Mucosa of descending colon (tissue), 3 donors: ENCODE measurements at regions not wholly inside any gene's neighbourhood (a gene's known extent, or its start where the extent isn't known, plus 50 kb on each side); places are given as distances from the start of the nearest gene placed in this dataset.

Experiments used
- ATAC-seq: fragments of 200-7000 bp; cut with Tn5 transposase; one replicate; pipeline ENCODE4 v1.9.1; 2020; ENCODE audit warnings: mild to moderate bottlenecking, moderate library complexity
- DNase-seq, 3 donors: peaks; one replicate each; pipeline ENCODE4 v3.0.0-alpha.2; 2020
- H3K36me3 ChIP-seq: fragments of 200-600 bp; one replicate; pipeline ENCODE4 v1.8.0; 2021; ENCODE audit warnings: low read depth, mild to moderate bottlenecking
- H3K4me1 ChIP-seq: fragments of 200-600 bp; one replicate; pipeline ENCODE4 v1.8.0; 2021; ENCODE audit warnings: low read depth, mild to moderate bottlenecking
- H3K4me3 ChIP-seq: fragments of 200-600 bp; one replicate; pipeline ENCODE4 v1.8.0; 2021; ENCODE audit warnings: mild to moderate bottlenecking
- H3K9me3 ChIP-seq: fragments of 200-600 bp; one replicate; pipeline ENCODE4 v1.8.0; 2021; ENCODE audit warnings: mild to moderate bottlenecking
- intact Hi-C, 2 donors: fragments of 100-400 bp; cut with DNase I in 1 of 2; cut with micrococcal nuclease in 1 of 2; formaldehyde crosslinking; loops; one replicate each; pipeline versions ENCODE4 v1.11.0 to v1.11.1; 2022; cut with DNase I, micrococcal nuclease
- TF ChIP-seq, protein P1 (sequence below): fragments of 200-600 bp; IDR thresholded peaks from one replicate; pipeline ENCODE4 v1.8.0; 2022; ENCODE audit warnings: antibody characterized with exemption, mild to moderate bottlenecking
- donor health status: DM: no; HTN: no; CAD: no; lungs with moderate emphysema.
- donor health status: DM: no; HTN: no; CAD: no.
- donor health status: DM: no; HTN: yes; CAD: no.

DNA sequence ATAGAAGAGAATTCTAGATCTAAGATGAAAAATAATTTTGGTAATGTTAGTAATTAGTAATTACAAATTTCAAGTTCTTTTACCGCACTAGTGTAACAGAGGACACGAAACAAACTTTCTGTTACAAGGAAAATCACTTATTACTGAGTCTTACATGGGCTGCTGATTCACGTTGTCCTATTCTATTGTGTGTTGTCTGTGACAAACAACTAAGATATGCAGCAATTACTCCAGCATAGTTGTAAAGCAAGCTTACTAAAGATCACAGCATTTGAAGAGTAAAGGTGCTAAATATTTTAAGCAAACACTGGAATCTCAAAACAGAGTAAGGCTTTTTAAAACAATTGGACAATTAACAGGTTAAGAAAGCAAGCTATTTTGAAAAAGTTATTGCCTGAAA, 502.3 kb downstream of the KCNT2 start:
- no peak for ATAC-seq
- TF ChIP-seq, protein P1, sequence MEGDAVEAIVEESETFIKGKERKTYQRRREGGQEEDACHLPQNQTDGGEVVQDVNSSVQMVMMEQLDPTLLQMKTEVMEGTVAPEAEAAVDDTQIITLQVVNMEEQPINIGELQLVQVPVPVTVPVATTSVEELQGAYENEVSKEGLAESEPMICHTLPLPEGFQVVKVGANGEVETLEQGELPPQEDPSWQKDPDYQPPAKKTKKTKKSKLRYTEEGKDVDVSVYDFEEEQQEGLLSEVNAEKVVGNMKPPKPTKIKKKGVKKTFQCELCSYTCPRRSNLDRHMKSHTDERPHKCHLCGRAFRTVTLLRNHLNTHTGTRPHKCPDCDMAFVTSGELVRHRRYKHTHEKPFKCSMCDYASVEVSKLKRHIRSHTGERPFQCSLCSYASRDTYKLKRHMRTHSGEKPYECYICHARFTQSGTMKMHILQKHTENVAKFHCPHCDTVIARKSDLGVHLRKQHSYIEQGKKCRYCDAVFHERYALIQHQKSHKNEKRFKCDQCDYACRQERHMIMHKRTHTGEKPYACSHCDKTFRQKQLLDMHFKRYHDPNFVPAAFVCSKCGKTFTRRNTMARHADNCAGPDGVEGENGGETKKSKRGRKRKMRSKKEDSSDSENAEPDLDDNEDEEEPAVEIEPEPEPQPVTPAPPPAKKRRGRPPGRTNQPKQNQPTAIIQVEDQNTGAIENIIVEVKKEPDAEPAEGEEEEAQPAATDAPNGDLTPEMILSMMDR = no peak
- no peak overlapping the region for H3K4me3 ChIP-seq
- H3K9me3 ChIP-seq = peaks cover 19% of the 10 kb centered on the region
- no peaks in the 10 kb centered on the region for H3K4me1 ChIP-seq
- no peak for DNase-seq
- H3K36me3 ChIP-seq = no peaks in the 10 kb centered on the region
- intact Hi-C loops = no loop called here

DNA sequence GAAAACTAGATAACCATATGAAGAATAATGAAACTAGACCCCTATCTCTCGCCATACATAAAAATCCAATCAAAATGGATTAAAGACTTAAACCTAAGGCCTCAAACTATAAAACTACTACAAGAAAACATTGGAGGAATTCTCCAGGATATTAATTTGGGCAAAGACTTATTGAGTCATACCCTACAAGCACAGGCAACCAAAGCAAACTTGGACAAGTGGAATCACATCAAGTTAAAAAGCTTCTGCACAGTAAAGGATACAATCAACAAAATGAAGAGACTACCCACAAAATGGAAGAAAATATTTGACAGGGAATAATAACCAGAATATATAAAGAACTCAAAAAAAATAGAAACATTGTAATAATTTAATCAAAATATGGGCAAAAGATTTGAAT, 505.4 kb downstream of the KCNT2 start:
- ATAC-seq (no peak), DNase-seq (no peak)
- intact Hi-C loops = no loop called here
- Histone ChIP-seq H3K36me3 (no peaks in the 10 kb centered on the region), H3K4me3 (no peak overlapping the region), H3K9me3 (peaks cover 15% of the 10 kb centered on the region), H3K4me1 (no peaks in the 10 kb centered on the region)
- TF ChIP-seq, protein P1 = no peak

- Histone ChIP-seq H3K36me3 (no peaks in the 10 kb centered on the region), H3K9me3 (peaks cover 10% of the 10 kb centered on the region), H3K4me3 (no peak overlapping the region), H3K4me1 (no peaks in the 10 kb centered on the region)
- TF ChIP-seq, protein P1 = no peak
- ATAC-seq (no peak), DNase-seq (no peak)
- intact Hi-C loops = no loop called here
These were observed 510.2 kb downstream of the KCNT2 start for GRCh38 chr1:196098000-196098399.

DNA sequence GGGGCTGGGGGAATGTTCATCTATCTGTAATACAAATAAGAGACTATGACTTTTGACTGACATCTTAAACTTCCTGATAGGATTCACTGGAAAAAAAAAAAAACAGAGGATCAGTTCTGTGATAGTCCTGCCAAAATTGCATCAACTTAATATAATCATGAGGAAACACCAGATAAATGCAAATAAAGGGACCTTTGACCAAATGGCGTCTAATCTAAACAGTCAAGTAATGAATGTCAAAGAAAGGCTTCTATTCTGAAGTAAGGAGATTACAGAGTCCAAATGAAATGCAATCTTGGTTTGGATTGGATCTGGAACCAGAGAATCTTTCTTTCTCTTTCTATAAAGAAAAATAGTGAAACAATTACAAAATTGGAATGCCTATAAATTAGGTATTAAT, 513.4 kb downstream of the KCNT2 start:
- ATAC-seq (no peak), DNase-seq (no peak)
- TF ChIP-seq, protein P1 = no peak
- Histone ChIP-seq H3K4me3 (no peak overlapping the region), H3K36me3 (no peaks in the 10 kb centered on the region), H3K9me3 (no peaks in the 10 kb centered on the region), H3K4me1 (no peaks in the 10 kb centered on the region)
- intact Hi-C loops = no loop called here

DNA sequence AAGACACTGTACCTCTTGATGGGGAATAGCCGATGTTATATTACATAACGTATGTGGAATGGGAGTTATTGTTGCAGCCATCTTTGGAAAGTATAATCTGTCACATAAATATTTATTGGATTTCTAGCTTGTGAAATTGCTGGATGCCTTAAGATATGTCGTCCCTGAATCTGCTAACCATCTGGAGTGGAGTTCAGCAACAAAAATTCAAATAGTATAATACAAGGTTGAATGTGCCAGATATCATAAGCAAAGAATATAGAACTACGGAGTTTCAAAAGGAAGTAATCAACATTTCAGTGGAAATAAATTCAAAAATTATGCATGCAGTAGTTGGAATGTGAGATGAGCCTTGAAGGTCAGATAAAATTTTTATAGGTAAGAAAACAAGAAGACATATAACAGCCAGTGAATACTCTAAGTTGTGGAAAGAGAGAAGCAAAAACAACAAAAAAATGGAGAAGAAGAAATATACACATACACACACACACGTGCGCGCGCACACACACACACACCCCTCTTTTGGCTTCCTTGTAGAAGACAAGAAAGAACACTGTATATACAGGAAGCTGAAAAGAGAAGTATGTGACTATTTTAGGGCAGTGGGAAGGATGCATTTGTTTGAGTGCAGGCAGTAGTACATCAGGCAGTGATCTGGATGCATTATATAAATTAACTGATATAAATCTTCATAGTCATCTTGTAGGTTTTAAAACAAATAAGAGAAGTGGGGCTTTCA, 516.7 kb downstream of the KCNT2 start:
- no peak overlapping the region for H3K4me3 ChIP-seq
- DNase-seq (no peak), ATAC-seq (no peak)
- H3K9me3 ChIP-seq = no peaks in the 10 kb centered on the region
- no peaks in the 10 kb centered on the region for H3K4me1 ChIP-seq
- TF ChIP-seq, protein P1 = no peak
- no peaks in the 10 kb centered on the region for H3K36me3 ChIP-seq
- intact Hi-C loops = no loop called here

GRCh38 chr1:196090226-196090625, 518.0 kb downstream of the KCNT2 start:
- Histone ChIP-seq H3K36me3 (no peaks in the 10 kb centered on the region), H3K4me3 (no peak overlapping the region), H3K9me3 (no peaks in the 10 kb centered on the region), H3K4me1 (no peaks in the 10 kb centered on the region)
- ATAC-seq (no peak), DNase-seq (no peak)
- intact Hi-C loops = no loop called here
- TF ChIP-seq, protein P1 = no peak
